K562 (cell line): ENCODE measurements at regions not wholly inside any gene's neighbourhood (a gene's known extent, or its start where the extent isn't known, plus 50 kb on each side); places are given as distances from the start of the nearest gene placed in this dataset.

ENCODE experiments used
- CUX1 ChIP-seq: fragments of 200-800 bp; sonication (Bioruptor generic); IDR thresholded peaks from 2 replicates; pipeline ENCODE4 v1.6.1; 2016; ENCODE audit warnings: missing genetic modification characterization, missing compliant biosample characterization
- DACH1 ChIP-seq: fragments of 450-650 bp; IDR thresholded peaks from 2 replicates; pipeline ENCODE4 v1.6.1; 2018; ENCODE audit not compliant: partially characterized antibody
- GTF2F1 ChIP-seq: IDR thresholded peaks from 2 replicates; pipeline ENCODE4 v1.6.1; 2011; ENCODE audit warnings: low read depth, low read length, improper control_type of control experiment
- HNRNPLL ChIP-seq: fragments of 200-400 bp; formaldehyde crosslinking; IDR thresholded peaks from 2 replicates; pipeline ENCODE4 v1.6.1; 2017; ENCODE audit warnings: low read length, low read depth, mild to moderate bottlenecking; ENCODE audit not compliant: poor library complexity, severe bottlenecking
- KAT2B ChIP-seq: IDR thresholded peaks from one replicate; pipeline ENCODE4 v1.6.1; 2012; ENCODE audit warnings: low read depth, mild to moderate bottlenecking, control low read depth, inconsistent platforms, low read length, moderate library complexity
- PML ChIP-seq: IDR thresholded peaks from 2 replicates; pipeline ENCODE4 v1.6.1; 2012; ENCODE audit warnings: low read length, inconsistent platforms
- PRMT5 ChIP-seq: sonication (generic); formaldehyde crosslinking; IDR thresholded peaks from 2 replicates; pipeline ENCODE4 v1.5.0; 2020; ENCODE audit warnings: missing genetic modification reagents
- ZKSCAN1 ChIP-seq: fragments of 150-350 bp; IDR thresholded peaks from 2 replicates; pipeline ENCODE4 v1.6.1; 2016; ENCODE audit warnings: low read depth, low read length

DNA sequence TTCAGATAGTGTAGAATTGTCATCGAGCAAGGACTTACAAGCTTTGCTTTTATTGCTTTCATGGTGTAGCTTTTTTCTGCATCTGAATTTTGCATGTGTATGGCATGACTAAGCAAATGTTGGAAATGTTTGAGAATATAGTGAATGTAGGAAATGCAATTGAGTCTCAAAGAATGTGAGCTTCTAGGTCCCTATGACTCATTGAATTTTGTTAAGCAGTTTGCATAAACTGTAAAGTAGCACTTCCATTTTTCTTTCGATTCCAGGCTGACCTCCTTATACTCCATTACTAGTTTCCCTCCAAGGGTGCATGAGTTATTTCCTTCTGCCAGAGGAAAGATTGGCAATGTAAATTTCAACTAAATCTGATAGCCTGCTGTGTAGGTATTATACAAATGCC, 619.2 kb downstream of the DIPK2A start (continued):
- no peak for TF ChIP-seq CUX1 (CRISPR knock-in tag)
- no peak for TF ChIP-seq DACH1
- no peak for TF ChIP-seq PML
- no peak for TF ChIP-seq HNRNPLL
- no peak for TF ChIP-seq GTF2F1
- TF ChIP-seq KAT2B = no peak
- TF ChIP-seq ZKSCAN1 = no peak
- TF ChIP-seq PRMT5 (CRISPR knock-in tag) = no peak
